ENCODE measurements at regions not wholly inside any gene's neighbourhood (a gene's known extent, or its start where the extent isn't known, plus 50 kb on each side); places are given as distances from the start of the nearest gene placed in this dataset.
"Not testable (repeated sequence)": the region's sequence is repeated elsewhere in the genome, so short reads cannot be mapped to it uniquely, and the experiment has no call there.

- peaks cover 5% of the 10 kb centered on the region for H3K36me3 Mint-ChIP-seq (ENCODE audit: unreplicated experiment)
- H3K4me3 Mint-ChIP-seq (ENCODE audit: unreplicated experiment), result no peak overlapping the region
- peak overlapping the region; percentile 80 for H3K27ac Mint-ChIP-seq (ENCODE audit: unreplicated experiment)
- no peak for DNase-seq (ENCODE audit: extremely low spot score, unreplicated experiment)
- TF ChIP-seq, protein P1, sequence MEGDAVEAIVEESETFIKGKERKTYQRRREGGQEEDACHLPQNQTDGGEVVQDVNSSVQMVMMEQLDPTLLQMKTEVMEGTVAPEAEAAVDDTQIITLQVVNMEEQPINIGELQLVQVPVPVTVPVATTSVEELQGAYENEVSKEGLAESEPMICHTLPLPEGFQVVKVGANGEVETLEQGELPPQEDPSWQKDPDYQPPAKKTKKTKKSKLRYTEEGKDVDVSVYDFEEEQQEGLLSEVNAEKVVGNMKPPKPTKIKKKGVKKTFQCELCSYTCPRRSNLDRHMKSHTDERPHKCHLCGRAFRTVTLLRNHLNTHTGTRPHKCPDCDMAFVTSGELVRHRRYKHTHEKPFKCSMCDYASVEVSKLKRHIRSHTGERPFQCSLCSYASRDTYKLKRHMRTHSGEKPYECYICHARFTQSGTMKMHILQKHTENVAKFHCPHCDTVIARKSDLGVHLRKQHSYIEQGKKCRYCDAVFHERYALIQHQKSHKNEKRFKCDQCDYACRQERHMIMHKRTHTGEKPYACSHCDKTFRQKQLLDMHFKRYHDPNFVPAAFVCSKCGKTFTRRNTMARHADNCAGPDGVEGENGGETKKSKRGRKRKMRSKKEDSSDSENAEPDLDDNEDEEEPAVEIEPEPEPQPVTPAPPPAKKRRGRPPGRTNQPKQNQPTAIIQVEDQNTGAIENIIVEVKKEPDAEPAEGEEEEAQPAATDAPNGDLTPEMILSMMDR (IDR thresholded peaks at IDR 0.05), result no peak
- H3K27me3 Mint-ChIP-seq (ENCODE audit: unreplicated experiment), result no peaks in the 10 kb centered on the region
- H3K9me3 Mint-ChIP-seq (ENCODE audit: unreplicated experiment), result peaks cover 17% of the 10 kb centered on the region
- peaks cover 13% of the 10 kb centered on the region for H3K4me1 Mint-ChIP-seq (ENCODE audit: unreplicated experiment)
Measured at GRCh38 chr6:25202504-25202903, 76.7 kb upstream of the CARMIL1 start.

DNA sequence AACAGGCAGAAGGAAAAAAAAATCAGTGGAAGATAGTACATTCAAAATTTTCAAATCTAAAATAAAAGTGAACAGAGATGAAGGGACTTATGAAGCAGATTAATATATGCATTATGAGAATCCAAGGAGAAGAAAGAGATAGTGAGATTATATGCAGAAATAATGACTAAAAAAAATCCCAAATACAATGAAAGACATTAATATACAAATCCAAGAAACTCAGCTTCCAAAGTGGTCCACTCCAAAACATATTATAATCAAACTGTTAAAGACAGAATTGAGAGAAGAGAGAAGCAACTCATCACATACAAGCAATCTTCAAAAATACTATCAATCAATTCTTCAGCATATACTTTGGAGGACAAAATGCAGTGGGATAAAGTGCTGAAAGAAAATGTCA lies 73.5 kb upstream of the CARMIL1 start:
- no peak for DNase-seq (ENCODE audit: extremely low spot score, unreplicated experiment)
- no peak overlapping the region for H3K4me3 Mint-ChIP-seq (ENCODE audit: unreplicated experiment)
- no peaks in the 10 kb centered on the region for H3K27me3 Mint-ChIP-seq (ENCODE audit: unreplicated experiment)
- H3K27ac Mint-ChIP-seq (ENCODE audit: unreplicated experiment), result no peak overlapping the region
- TF ChIP-seq, protein P1 (IDR thresholded peaks at IDR 0.05), result no peak
- H3K4me1 Mint-ChIP-seq (ENCODE audit: unreplicated experiment), result peaks cover 13% of the 10 kb centered on the region
- H3K9me3 Mint-ChIP-seq (ENCODE audit: unreplicated experiment), result peaks cover 37% of the 10 kb centered on the region
- H3K36me3 Mint-ChIP-seq (ENCODE audit: unreplicated experiment), result peaks cover 10% of the 10 kb centered on the region

DNA sequence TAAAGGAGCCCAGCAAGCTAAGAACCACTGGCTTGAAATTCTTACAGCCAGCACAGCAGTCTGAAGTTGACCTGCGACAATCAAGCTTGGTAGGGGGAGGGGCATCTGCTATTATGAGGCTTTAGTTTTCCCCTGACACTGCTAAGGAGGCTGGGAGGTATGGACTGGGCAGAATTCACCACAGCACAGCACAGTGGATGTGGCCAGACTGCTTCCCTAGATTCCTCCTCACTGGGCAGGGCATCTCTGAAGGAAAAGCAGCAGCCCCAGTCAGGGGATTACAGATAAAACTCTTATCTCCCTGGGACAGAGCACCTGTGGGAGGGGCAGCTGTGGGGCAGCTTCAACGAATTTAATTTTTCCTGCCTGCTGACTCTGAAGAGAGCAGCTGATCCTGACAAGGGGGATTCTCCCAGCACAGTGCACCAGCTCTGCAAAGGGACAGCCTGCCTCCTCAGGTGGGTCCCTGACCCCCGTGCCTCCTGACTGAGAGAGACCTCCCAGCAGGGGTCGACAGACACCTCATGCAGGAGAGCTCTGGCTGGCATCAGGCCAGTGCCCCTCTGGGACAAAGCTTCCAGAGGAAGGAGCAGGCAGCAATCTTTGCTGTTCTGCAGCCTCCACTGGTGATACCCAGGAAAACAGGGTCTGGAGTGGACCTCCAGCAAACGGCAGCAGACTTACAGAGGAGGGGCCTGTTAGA lies 71.6 kb upstream of the CARMIL1 start:
- not testable (repeated sequence) for H3K27ac Mint-ChIP-seq (ENCODE audit: unreplicated experiment); H3K4me1 Mint-ChIP-seq (ENCODE audit: unreplicated experiment); H3K27me3 Mint-ChIP-seq (ENCODE audit: unreplicated experiment); DNase-seq (ENCODE audit: extremely low spot score, unreplicated experiment); H3K4me3 Mint-ChIP-seq (ENCODE audit: unreplicated experiment)
- Mint-ChIP-seq H3K9me3 (ENCODE audit: unreplicated experiment) (peaks cover 41% of the 10 kb centered on the region), H3K36me3 (ENCODE audit: unreplicated experiment) (peaks cover 12% of the 10 kb centered on the region)

- TF ChIP-seq, protein P1 (IDR thresholded peaks at IDR 0.05), result no peak
- H3K4me1 Mint-ChIP-seq (ENCODE audit: unreplicated experiment), result peaks cover 2% of the 10 kb centered on the region
- H3K4me3 Mint-ChIP-seq (ENCODE audit: unreplicated experiment), result no peak overlapping the region
- H3K9me3 Mint-ChIP-seq (ENCODE audit: unreplicated experiment), result peaks cover 4% of the 10 kb centered on the region
- DNase-seq (ENCODE audit: extremely low spot score, unreplicated experiment), result no peak
- peaks cover 2% of the 10 kb centered on the region for H3K36me3 Mint-ChIP-seq (ENCODE audit: unreplicated experiment)
- H3K27ac Mint-ChIP-seq (ENCODE audit: unreplicated experiment), result no peak overlapping the region
- H3K27me3 Mint-ChIP-seq (ENCODE audit: unreplicated experiment), result no peaks in the 10 kb centered on the region
Measured at GRCh38 chr6:25215881-25216280, 63.3 kb upstream of the CARMIL1 start.

GRCh38 chr6:25217302-25217701 lies 61.9 kb upstream of the CARMIL1 start:
- Mint-ChIP-seq H3K27me3 (ENCODE audit: unreplicated experiment) (no peaks in the 10 kb centered on the region), H3K4me1 (ENCODE audit: unreplicated experiment) (peaks cover 2% of the 10 kb centered on the region), H3K36me3 (ENCODE audit: unreplicated experiment) (no peaks in the 10 kb centered on the region), H3K4me3 (ENCODE audit: unreplicated experiment) (no peak overlapping the region), H3K27ac (ENCODE audit: unreplicated experiment) (no peak overlapping the region), H3K9me3 (ENCODE audit: unreplicated experiment) (no peaks in the 10 kb centered on the region)
- no peak for DNase-seq (ENCODE audit: extremely low spot score, unreplicated experiment)
- TF ChIP-seq, protein P1 (IDR thresholded peaks at IDR 0.05), result no peak

Measured in osteocyte (in vitro differentiated cells).